H1 (cell line): ENCODE measurements at regions not wholly inside any gene's neighbourhood (a gene's known extent, or its start where the extent isn't known, plus 50 kb on each side); places are given as distances from the start of the nearest gene placed in this dataset.

Experiments used
- CTCF ChIA-PET: fragments of 300-600 bp; sonication (Branson Sonifier 250); formaldehyde crosslinking; loops from one replicate; lab custom pipeline; 2021; ENCODE audit not compliant: partially characterized antibody; lab: Charles Lee
- POLR2A ChIA-PET: fragments of 300-600 bp; sonication (Branson Sonifier 250); formaldehyde crosslinking; loops from one replicate; lab custom pipeline; 2021; ENCODE audit warnings: inconsistent platforms; ENCODE audit not compliant: partially characterized antibody; lab: Charles Lee
- DNase-seq, 2 experiments: peaks; one replicate each; pipeline versions ENCODE4 v3.0.0 to v3.0.0-alpha.2; 2010 to 2022; ENCODE audit warnings: low spot score in 2 of 2, low read depth in 1 of 2, mixed read lengths in 1 of 2
- FAIRE-seq: peaks from 2 replicates; lab custom pipeline; 2011; peaks lifted over from hg19 to GRCh38; lab: Jason Lieb, UNC
- H2AFZ ChIP-seq: 2 replicates; pipeline ENCODE4 v1.8.1; 2012; ENCODE audit warnings: low read length, inconsistent platforms
- H2AK5ac ChIP-seq: 2 replicates; pipeline ENCODE4 v1.6.1; 2013; ENCODE audit warnings: low read depth, low read length
- H2BK120ac ChIP-seq: replicated peaks from 2 replicates; pipeline ENCODE3; 2013; ENCODE audit warnings: low read depth, low read length, inconsistent platforms
- H2BK12ac ChIP-seq: 2 replicates; pipeline ENCODE4 v1.6.1; 2013; ENCODE audit warnings: low read depth, low read length
- H2BK15ac ChIP-seq: 2 replicates; pipeline ENCODE4 v1.6.1; 2013; ENCODE audit warnings: low read length
- H2BK20ac ChIP-seq: 2 replicates; pipeline ENCODE4 v1.6.1; 2013; ENCODE audit warnings: low read length
- H2BK5ac ChIP-seq: 2 replicates; pipeline ENCODE4 v1.6.1; 2013; ENCODE audit warnings: low read depth, low read length
- H3K14ac ChIP-seq: 2 replicates; pipeline ENCODE4 v1.6.1; 2013; ENCODE audit warnings: inconsistent platforms; ENCODE audit not compliant: insufficient read length
- H3K18ac ChIP-seq: 2 replicates; pipeline ENCODE4 v1.6.1; 2013; ENCODE audit warnings: low read length; ENCODE audit errors: extremely low read depth
- H3K23ac ChIP-seq: 2 replicates; pipeline ENCODE4 v1.6.1; 2013; ENCODE audit warnings: inconsistent platforms; ENCODE audit not compliant: insufficient read length
- H3K23me2 ChIP-seq: 2 replicates; pipeline ENCODE4 v1.6.1; 2013; ENCODE audit warnings: low read depth, low read length
- H3K27ac ChIP-seq: 2 replicates; pipeline ENCODE4 v1.6.1; 2011; ENCODE audit warnings: low read depth, low read length, inconsistent platforms
- H3K27me3 ChIP-seq, 4 experiments: replicated peaks in 1 of 4; 1 replicate in 1 of 4; 2 replicates in 3 of 4; pipeline versions ENCODE4 v1.6.1 to v1.8.1; 2011 to 2013; ENCODE audit warnings: low read length in 3 of 4, mild to moderate bottlenecking in 3 of 4, inconsistent platforms in 2 of 4, mixed read lengths in 2 of 4, moderate library complexity in 1 of 4; ENCODE audit not compliant: control insufficient read depth in 3 of 4, insufficient read depth in 3 of 4; ENCODE audit errors: extremely low read depth in 1 of 4
- H3K36me3 ChIP-seq, 4 experiments: 2 replicates each; pipeline versions ENCODE4 v1.6.1 to v1.8.1; 2011 to 2013; ENCODE audit warnings: mild to moderate bottlenecking in 4 of 4, low read length in 3 of 4, moderate library complexity in 2 of 4, control low read depth in 1 of 4, inconsistent platforms in 1 of 4; ENCODE audit not compliant: insufficient read depth in 4 of 4, control insufficient read depth in 2 of 4
- H3K4ac ChIP-seq: replicated peaks from 2 replicates; pipeline ENCODE3; 2013; ENCODE audit warnings: low read length, low read depth, mixed read lengths, inconsistent platforms; ENCODE audit not compliant: insufficient read length
- H3K4me1 ChIP-seq, 4 experiments: replicated peaks in 1 of 4; 1 replicate in 1 of 4; 2 replicates in 3 of 4; pipeline versions ENCODE4 v1.6.1 to v1.8.1; 2011 to 2013; ENCODE audit warnings: low read length in 3 of 4, inconsistent platforms in 2 of 4, mixed read lengths in 1 of 4; ENCODE audit not compliant: insufficient read depth in 4 of 4, control insufficient read depth in 3 of 4
- H3K4me2 ChIP-seq, 2 experiments: 2 replicates each; pipeline versions ENCODE4 v1.6.1 to v1.8.1; 2011 to 2013; ENCODE audit warnings: low read depth in 2 of 2, low read length in 2 of 2, control low read depth in 1 of 2, inconsistent platforms in 1 of 2, mild to moderate bottlenecking in 1 of 2; ENCODE audit not compliant: insufficient read depth in 1 of 2
- H3K4me3 ChIP-seq, 4 experiments: fragments of 200-600, 300-600 bp in 1 of 4; sonication (generic), shearing (Covaris generic), sonication (Bioruptor Twin) in 1 of 4; 2 replicates each; pipeline versions ENCODE4 v1.5.1 to v1.8.1; 2011 to 2016; ENCODE audit warnings: low read length in 4 of 4, low read depth in 3 of 4, control low read depth in 2 of 4, inconsistent platforms in 2 of 4, mild to moderate bottlenecking in 2 of 4, mixed read lengths in 1 of 4, moderate library complexity in 1 of 4; ENCODE audit not compliant: insufficient read depth in 2 of 4; ENCODE audit errors: extremely low read depth in 1 of 4
- H3K56ac ChIP-seq: replicated peaks from 2 replicates; pipeline ENCODE3; 2013; ENCODE audit warnings: low read depth, mild to moderate bottlenecking, mixed read lengths, low read length, inconsistent platforms; ENCODE audit not compliant: insufficient read length
- H3K79me1 ChIP-seq: 2 replicates; pipeline ENCODE4 v1.6.1; 2013; ENCODE audit warnings: low read depth, low read length, control low read depth
- H3K79me2 ChIP-seq, 2 experiments: 2 replicates each; pipeline versions ENCODE4 v1.6.1 to v1.8.1; 2012 to 2013; ENCODE audit warnings: low read length in 2 of 2, mild to moderate bottlenecking in 2 of 2, inconsistent platforms in 1 of 2; ENCODE audit not compliant: insufficient read depth in 2 of 2, control insufficient read depth in 1 of 2
- H3K9ac ChIP-seq, 4 experiments: replicated peaks in 1 of 4; 1 replicate in 1 of 4; 2 replicates in 3 of 4; pipeline versions ENCODE4 v1.6.1 to v1.8.1; 2011 to 2013; ENCODE audit warnings: low read depth in 3 of 4, low read length in 3 of 4, control low read depth in 2 of 4, mild to moderate bottlenecking in 2 of 4, moderate library complexity in 2 of 4, inconsistent platforms in 1 of 4; ENCODE audit errors: extremely low read depth in 1 of 4
- H3K9me3 ChIP-seq, 2 experiments: 2 replicates each; pipeline versions ENCODE4 v1.6.1 to v1.8.1; 2012 to 2013; ENCODE audit warnings: mild to moderate bottlenecking in 2 of 2, moderate library complexity in 2 of 2, control low read depth in 1 of 2, inconsistent platforms in 1 of 2, low read depth in 1 of 2, low read length in 1 of 2, mixed read lengths in 1 of 2; ENCODE audit not compliant: insufficient read depth in 2 of 2
- H4K20me1 ChIP-seq, 2 experiments: replicated peaks in 1 of 2; 2 replicates each; pipeline versions ENCODE3 to v1.8.1; 2011 to 2013; ENCODE audit warnings: inconsistent platforms in 2 of 2, low read length in 2 of 2, mild to moderate bottlenecking in 1 of 2; ENCODE audit not compliant: insufficient read depth in 2 of 2, control insufficient read depth in 1 of 2
- H4K5ac ChIP-seq: 2 replicates; pipeline ENCODE4 v1.6.1; 2013; ENCODE audit warnings: low read length, low read depth, mixed read lengths, inconsistent platforms; ENCODE audit not compliant: insufficient read length
- H4K8ac ChIP-seq: 2 replicates; pipeline ENCODE4 v1.8.0; 2013; ENCODE audit warnings: mild to moderate bottlenecking, moderate library complexity, low read length, inconsistent platforms; ENCODE audit not compliant: insufficient read depth; ENCODE audit errors: extremely low read depth
- H4K91ac ChIP-seq: replicated peaks from 2 replicates; pipeline ENCODE3; 2013; ENCODE audit warnings: low read length, mixed read lengths, inconsistent platforms; ENCODE audit not compliant: insufficient read length
- CBX5 ChIP-seq: fragments of 300-800, 300-1000 bp; sonication (generic); IDR thresholded peaks from 2 replicates; pipeline ENCODE4 v1.7.1; 2016; ENCODE audit warnings: antibody characterized with exemption, low read length, low read depth
- RAD21 ChIP-seq, 2 experiments: IDR thresholded peaks in 1 of 2; conservative IDR thresholded peaks in 1 of 2; 2 replicates each; pipeline ENCODE4 v1.6.1; 2011; ENCODE audit warnings: low read depth in 2 of 2, low read length in 2 of 2, improper control_type of control experiment in 1 of 2, inconsistent platforms in 1 of 2, mild to moderate bottlenecking in 1 of 2, moderate library complexity in 1 of 2
- RNF2 ChIP-seq: fragments of 200-900, 300-1000 bp; sonication (generic); IDR thresholded peaks from 2 replicates; pipeline ENCODE4 v1.7.1; 2016; ENCODE audit warnings: borderline replicate concordance, low read depth, mild to moderate bottlenecking, antibody characterized with exemption, low read length; ENCODE audit not compliant: poor library complexity, severe bottlenecking; ENCODE audit errors: missing control alignments

DNA sequence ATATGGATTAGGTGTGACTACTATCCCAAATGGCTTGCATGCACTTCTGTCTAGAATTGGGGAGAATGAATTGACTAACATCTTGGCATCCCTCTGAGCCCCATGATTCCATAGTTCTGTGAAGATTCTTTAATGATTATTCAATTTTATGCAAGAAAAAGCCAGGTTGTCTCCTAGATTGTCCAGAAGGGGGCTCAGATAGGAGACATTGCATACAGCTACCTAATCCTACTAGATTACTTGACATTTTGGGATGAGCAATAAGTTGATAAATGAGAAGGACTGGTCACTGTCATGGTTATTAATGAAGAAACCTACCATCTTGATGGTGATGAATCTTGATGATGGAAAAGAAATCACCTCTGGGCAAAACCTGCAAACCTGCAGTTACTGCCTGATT is 117.0 kb downstream of the CARTPT start:
- Histone ChIP-seq H3K4me2 (no peak overlapping the region), H3K27me3 (no peaks in the 10 kb centered on the region; a peak in 1 of 7 replicates), H3K4me3 (no peak overlapping the region), H3K9me3 (no peaks in the 10 kb centered on the region; a peak in 1 of 4 replicates), H2AK5ac (no peak overlapping the region), H3K27ac (no peak overlapping the region), H4K91ac (no peak overlapping the region), H2BK15ac (no peak overlapping the region), H3K56ac (no peak overlapping the region), H4K20me1 (no peaks in the 10 kb centered on the region), H2BK12ac (no peak overlapping the region), H4K5ac (no peak overlapping the region), H3K36me3 (no peaks in the 10 kb centered on the region), H4K8ac (no peak overlapping the region), H2BK5ac (no peak overlapping the region), H2BK20ac (no peak overlapping the region), H3K23me2 (no peaks in the 10 kb centered on the region), H3K79me1 (no peaks in the 10 kb centered on the region), H3K9ac (no peak overlapping the region), H3K18ac (no peak overlapping the region), H3K4me1 (no peaks in the 10 kb centered on the region), H3K79me2 (no peaks in the 10 kb centered on the region), H2AFZ (no peak overlapping the region), H3K14ac (no peak overlapping the region), H2BK120ac (no peak overlapping the region), H3K23ac (no peak overlapping the region), H3K4ac (no peak overlapping the region)
- no peak for DNase-seq
- TF ChIP-seq RAD21 (IDR thresholded peaks at IDR 0.05 in 1 of 2, conservative IDR thresholded peaks at IDR 0.05 in 1 of 2; ENCODE audit: low read depth in 2 of 2, low read length in 2 of 2): peak; percentile 16 to 32; a peak in 3 of 4 replicates
- no peak for TF ChIP-seq RNF2
- TF ChIP-seq CBX5: no peak
- no peak for FAIRE-seq
- ChIA-PET POLR2A (no interaction called here), CTCF (interaction anchor here (0.5 kb wide), 1 partner anchor 329 kb away, joined by 3 read pairs; no protein-coding TSS in a partner anchor)
